Dedifferentiated amniotic fluid mesenchymal stem cell (primary cell): ENCODE measurements at regions not wholly inside any gene's neighbourhood (a gene's known extent, or its start where the extent isn't known, plus 50 kb on each side); places are given as distances from the start of the nearest gene placed in this dataset.

Source experiments
- DNase-seq: peaks from one replicate; pipeline ENCODE4 v3.0.0-alpha.2; 2016; ENCODE audit errors: extremely low spot score

DNA sequence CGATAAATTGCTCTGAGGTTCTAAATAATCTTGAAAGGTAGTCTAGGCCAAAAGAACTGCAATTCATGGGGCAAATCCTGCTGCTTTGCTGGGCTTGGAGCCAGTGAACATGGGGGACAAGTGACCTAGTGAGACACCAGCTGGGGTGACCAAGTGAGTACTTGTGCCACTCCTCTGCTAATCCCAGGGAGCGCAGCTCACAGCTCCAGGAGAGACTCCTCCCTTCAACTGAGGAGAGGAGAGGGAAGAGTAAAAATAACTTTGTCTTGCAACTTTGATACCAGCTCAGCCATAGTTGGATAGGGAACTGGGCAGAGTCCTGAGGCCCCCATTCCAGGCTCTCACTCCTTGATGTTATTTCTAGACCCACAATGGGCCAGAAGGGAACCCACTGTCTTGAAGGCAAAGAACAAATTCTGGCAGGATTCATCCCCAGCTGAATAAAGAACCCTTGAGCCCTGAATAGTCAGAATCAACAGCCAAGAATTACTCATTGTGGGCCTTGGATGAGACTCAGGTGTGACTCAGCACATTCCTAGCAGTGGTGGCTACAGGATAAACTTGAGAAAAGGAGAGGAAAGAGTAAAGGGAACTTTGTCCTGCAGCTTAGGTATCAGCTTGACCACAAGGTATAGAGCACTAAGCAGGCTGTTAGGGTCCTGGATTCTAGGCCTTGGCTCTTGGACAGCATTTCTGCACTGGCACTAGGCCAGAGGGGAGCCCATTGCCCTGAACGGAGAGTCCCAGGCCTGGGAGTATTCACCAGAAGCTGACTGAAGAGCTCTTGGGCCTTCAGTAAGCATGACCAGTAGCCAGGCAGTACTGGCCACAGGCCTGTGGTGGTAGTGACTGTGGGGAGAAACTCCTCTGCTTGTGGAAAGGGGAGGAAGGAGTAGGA is 288.3 kb upstream of the CDH18 start:
- peak; percentile 49 for DNase-seq

GRCh38 chr5:20266066-20266465 is 278.1 kb upstream of the CDH18 start:
- no peak for DNase-seq

DNA sequence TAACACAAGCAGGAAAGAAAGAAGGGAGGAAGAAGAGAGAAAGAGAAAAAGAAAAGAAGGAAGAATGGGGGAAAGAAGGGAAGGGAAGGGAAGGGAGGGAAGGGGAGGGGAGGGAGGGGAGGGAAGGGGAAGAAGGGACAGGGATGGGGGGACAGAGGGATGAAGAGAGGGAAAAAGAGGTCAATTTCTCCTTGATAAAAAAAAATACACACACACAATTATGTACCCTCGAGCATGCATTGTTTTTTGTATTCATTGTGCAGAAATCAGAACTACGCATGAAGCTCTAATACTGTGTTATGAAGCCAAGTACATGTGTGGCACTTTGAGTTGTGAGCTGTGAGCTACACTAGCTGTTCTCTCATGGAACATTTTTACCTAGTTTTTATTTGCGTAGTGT is 274.9 kb upstream of the CDH18 start:
- DNase-seq, result no peak

GRCh38 chr5:20254748-20255147 is 266.7 kb upstream of the CDH18 start:
- DNase-seq, result no peak

DNA sequence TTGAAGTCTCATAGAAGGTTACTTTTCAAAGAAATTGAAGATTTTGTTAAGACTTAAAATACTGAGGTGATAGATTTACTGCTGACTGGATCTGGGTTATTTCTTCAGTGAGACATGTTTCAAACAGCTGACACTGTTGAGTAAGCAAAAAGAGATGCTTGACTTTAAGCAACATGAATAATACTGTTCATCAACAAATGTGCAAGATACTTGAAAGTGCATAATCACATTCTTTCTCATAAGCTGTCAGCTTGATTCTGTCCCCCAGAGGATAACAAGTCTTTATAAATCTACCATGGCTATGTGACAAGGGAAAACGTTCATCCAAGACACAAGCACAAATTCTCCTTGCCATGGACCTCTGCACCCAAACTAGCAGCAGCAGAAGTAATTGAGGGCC is 260.1 kb upstream of the CDH18 start:
- no peak for DNase-seq

DNA sequence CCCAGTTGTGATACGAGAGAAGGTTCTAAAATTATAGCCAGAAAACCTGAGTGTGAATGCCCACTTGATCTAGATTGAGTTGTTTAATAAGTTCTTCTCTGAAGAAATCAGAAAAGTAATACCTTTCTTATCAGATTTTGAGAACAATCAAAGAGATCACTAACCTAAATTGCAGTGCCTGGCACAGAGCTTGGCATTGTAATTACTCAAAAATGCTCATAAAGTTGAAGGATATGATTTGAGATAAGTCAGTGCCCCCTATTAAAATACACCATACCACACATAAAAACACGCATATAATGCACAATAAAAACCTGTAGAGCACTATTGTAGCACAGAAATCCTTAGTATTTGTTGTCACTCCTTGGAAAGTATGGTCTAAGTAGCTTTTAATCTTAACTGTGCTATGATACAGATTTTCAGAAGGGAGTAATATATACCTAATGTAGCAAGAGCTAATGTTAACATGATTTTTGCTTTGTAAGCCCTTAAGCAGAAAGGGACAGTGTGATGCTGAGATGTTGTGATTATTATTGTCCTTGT is 257.5 kb upstream of the CDH18 start:
- no peak for DNase-seq

GRCh38 chr5:20241351-20241750 is 253.4 kb upstream of the CDH18 start:
- DNase-seq, result no peak

- peak; percentile 30 for DNase-seq
These were observed 243.0 kb upstream of the CDH18 start for GRCh38 chr5:20231040-20231439.

- DNase-seq, result no peak
These were observed 242.0 kb upstream of the CDH18 start for GRCh38 chr5:20230010-20230409.

GRCh38 chr5:20229303-20230005 is 241.5 kb upstream of the CDH18 start:
- DNase-seq, result peak; percentile 37

DNA sequence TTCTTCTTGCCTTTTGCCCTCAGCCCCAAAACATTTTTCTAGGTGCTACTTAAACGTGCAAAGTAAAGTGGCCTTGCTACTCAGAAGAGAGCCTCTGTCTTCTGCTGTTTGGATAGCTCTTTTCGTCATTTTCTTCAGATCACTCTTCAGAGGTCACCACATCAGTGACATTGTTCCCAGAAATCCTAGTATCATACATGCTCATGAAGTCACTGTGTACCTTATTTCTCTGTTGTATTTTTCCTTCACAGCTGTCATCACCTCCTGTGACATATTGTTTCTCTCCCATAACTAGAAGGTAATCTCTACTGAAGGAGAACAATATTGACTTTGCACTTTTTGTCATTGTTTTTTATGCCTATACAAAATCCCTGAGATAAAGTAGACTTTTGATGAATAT is 237.0 kb upstream of the CDH18 start:
- no peak for DNase-seq

DNA sequence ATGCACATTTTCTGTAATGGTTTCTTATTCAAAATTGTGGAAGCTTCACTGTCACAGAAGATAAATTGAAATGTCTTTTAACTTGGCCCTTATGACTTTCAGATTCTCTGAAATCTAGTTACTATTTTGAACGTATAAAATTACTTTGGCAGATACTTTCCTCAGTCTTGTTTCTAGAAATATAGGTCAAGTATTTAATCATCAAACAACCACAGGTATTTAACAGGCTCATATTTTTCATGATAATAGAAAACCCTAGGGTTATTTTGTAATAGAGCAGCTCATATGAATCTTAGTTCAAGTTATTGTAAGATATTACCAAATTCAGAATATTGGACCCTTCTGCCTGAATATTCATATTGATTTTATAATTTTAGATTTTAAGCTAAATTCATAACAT is 236.0 kb upstream of the CDH18 start:
- no peak for DNase-seq

- DNase-seq, result no peak
These were observed 235.5 kb upstream of the CDH18 start for GRCh38 chr5:20223451-20223850.

- no peak for DNase-seq
These were observed 227.3 kb upstream of the CDH18 start for GRCh38 chr5:20215257-20215656.

DNA sequence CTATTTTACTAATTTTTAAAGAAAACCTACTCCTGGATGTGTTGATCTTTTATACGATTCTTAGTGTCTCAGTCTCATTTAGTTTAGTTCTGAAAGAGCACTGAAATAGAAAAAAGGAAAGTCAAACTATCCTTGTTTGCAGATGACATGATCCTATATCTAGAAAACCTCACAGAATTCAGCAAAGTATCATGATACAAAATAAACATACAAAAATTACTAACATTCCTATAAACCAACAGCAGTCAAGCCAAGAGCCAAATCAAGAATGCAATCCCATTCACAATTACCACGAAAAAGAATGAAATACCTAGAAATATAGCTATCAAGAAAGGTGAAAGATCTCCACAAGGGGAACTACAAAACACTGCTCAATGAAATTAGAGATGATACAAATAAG is 225.8 kb upstream of the CDH18 start:
- DNase-seq, result peak; percentile 48

DNA sequence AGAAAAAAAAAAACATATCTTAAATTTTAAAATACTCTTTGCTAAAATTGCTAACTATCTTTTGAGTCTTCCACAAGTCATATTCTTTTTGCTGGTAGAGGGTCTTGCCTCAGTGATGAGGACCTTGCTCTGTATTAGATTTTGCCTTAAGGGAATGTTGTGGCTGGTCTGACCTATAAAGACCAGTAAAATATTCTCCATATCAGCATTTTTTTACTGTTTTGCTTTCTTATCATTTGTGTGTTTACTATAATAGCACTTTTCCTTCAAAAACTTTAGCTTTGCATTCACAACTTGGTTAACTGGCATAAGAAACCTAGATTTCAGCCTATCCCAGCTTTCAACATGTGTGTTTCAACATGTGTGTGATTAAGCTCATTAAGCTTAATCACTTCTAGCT is 224.7 kb upstream of the CDH18 start:
- DNase-seq, result no peak

- DNase-seq, result no peak
These were observed 178.5 kb upstream of the CDH18 start for GRCh38 chr5:20166456-20166855.

- no peak for DNase-seq
These were observed 170.0 kb upstream of the CDH18 start for GRCh38 chr5:20158006-20158405.

- no peak for DNase-seq
These were observed 169.1 kb upstream of the CDH18 start for GRCh38 chr5:20157089-20157488.

DNA sequence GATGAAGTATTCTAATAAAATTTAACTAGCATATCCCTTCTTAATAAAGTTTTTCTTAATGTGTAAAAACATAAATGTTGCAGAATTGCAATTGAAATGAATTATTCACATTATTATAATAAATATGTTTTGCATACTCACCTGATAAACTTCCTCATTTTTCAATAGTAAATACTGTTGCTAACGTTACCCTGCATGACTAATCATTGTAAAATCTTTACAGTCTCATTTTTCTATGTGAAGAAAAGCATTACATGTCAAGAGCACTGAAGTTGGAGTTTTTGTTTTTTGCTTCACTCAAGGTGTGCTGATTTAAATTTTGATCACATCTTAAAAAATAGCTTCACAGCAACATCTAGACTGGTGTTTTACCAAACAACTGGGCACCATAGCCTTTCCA is 157.2 kb upstream of the CDH18 start:
- DNase-seq, result no peak

GRCh38 chr5:20129501-20129900 is 141.5 kb upstream of the CDH18 start:
- DNase-seq, result no peak

GRCh38 chr5:20128343-20128742 is 140.3 kb upstream of the CDH18 start:
- no peak for DNase-seq

GRCh38 chr5:20114526-20114925 is 126.5 kb upstream of the CDH18 start:
- no peak for DNase-seq
